NCI-H82 treated with DMSO at 0.1 percent for 48 hours (cell line): ENCODE measurements at regions not wholly inside any gene's neighbourhood (a gene's known extent, or its start where the extent isn't known, plus 50 kb on each side); places are given as distances from the start of the nearest gene placed in this dataset.
A peak's percentile ranks its signal among the peaks of the same experiment; 100 is the strongest.

ENCODE experiments used
- DNase-seq: peaks from one replicate; lab custom pipeline; 2025; ENCODE audit not compliant: unreplicated experiment; lab: John Stamatoyannopoulos, UW

DNA sequence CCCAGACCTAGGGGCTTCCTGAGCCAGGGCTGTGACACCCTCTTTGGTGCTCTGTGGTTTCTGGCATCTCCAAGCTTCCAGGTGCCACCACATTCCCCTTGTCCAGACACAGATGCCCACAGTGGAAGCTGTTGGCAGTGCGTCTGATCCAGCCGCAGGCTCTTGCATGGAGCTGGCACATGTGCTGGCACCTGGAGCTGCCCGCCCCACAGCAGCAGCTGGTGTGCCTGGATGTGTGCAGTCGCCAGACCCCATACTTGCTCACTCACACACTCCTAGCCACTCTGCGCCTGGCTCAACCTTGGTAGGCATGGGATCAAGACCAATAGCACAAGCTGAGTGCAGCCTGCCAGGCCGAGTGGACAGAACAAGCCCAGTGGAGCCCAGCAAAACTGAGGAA is 106.5 kb downstream of the LYZL1 start:
- no peak for DNase-seq

DNA sequence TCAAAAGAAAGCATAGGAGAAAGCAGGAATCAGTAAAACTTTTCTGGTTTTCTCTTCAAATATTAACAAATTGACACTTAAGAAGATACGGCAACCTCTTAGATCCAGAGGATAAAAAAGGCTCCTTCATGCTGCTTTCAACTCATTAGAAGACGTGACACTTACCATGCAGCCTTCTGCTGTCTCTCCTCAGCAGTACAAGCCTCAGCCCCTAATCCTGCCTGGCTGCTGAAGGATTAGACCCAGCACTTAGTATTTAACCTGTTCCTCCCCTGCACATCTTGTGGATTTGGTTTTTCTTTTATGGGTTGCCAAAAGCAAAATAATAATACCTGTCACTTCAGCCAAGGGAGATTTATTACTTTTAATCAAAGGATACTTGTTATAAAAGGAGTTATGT is 108.4 kb downstream of the LYZL1 start:
- peak; percentile 62 for DNase-seq

DNA sequence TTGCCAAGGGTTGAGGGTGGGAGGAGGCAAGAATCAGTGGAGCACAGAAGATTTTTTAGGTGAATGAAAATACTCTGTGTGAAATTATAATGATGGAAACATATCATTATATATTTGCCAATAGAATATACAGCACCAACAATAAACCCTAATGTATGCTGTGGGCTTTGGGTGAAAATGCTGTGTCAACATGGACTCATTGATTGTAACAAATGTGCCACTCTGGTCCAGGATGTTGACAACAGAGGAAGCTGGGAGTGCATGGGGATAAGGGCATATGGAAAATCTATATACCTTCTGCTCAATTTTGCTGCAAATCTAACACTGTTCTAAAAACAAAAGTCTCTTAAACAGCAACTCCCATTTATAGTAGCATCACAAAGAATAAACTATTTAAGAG is 114.3 kb downstream of the LYZL1 start:
- DNase-seq: no peak

DNA sequence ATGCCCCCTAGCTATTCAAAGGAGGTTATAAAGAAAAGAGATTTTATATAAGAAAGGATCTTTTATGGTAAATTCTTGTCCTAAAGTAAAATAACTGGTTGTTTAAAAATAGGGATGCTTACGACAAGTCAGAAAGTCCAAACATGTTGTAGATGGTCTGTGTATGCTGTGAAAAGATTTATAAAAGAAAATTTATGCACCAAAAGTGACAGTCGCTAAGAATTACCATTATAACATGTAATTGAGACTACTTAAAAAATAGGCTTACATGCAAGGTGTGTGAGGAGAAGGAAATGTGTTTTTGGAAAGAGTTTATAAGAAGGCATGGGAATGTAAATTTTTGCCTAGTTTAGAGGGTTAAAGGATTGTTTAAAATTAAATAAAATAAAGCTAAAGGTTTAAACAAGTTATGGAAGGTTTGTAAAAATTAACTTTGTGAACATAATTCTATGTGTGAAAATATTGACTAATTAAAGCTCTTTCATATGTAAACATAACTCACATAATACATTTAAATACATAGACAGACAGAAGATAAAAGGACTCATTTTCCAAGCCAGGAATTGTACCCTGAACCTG is 118.5 kb downstream of the LYZL1 start:
- no peak for DNase-seq
